HEK293T (cell line): ENCODE measurements at regions not wholly inside any gene's neighbourhood (a gene's known extent, or its start where the extent isn't known, plus 50 kb on each side); places are given as distances from the start of the nearest gene placed in this dataset.

Experiments
- CTCF ChIA-PET: fragments of 350-600 bp; formaldehyde crosslinking; extraction: SDS; loops from one replicate; lab custom pipeline; 2021; ENCODE audit warnings: antibody characterized with exemption, inconsistent platforms; lab: Yijun Ruan, JAX
- POLR2A ChIA-PET: fragments of 350-600 bp; formaldehyde crosslinking; extraction: SDS; loops from one replicate; lab custom pipeline; 2020; ENCODE audit warnings: antibody characterized with exemption, inconsistent platforms; lab: Yijun Ruan, JAX
- DNase-seq: peaks from one replicate; pipeline ENCODE4 v3.0.0; 2012; ENCODE audit warnings: mixed read lengths; ENCODE audit errors: extremely low spot score
- ARNT ChIP-seq: fragments of 450-650 bp; IDR thresholded peaks from 2 replicates; pipeline ENCODE4 v1.6.1; 2017; ENCODE audit warnings: mild to moderate bottlenecking
- BHLHE40 ChIP-seq: fragments of 450-650 bp; IDR thresholded peaks from 2 replicates; pipeline ENCODE4 v1.6.1; 2016; ENCODE audit warnings: mild to moderate bottlenecking, moderate library complexity, borderline replicate concordance
- CTBP1 ChIP-seq: fragments of 450-650 bp; IDR thresholded peaks from 2 replicates; pipeline ENCODE4 v1.6.1; 2016; ENCODE audit warnings: borderline replicate concordance
- ELF4 ChIP-seq: fragments of 450-650 bp; IDR thresholded peaks from 2 replicates; pipeline ENCODE4 v1.6.1; 2017; ENCODE audit warnings: antibody characterized with exemption
- FOXA1 ChIP-seq: fragments of 450-650 bp; IDR thresholded peaks from 2 replicates; pipeline ENCODE4 v1.6.1; 2016; ENCODE audit warnings: mild to moderate bottlenecking
- FOXK2 ChIP-seq: fragments of 450-650 bp; IDR thresholded peaks from 2 replicates; pipeline ENCODE4 v1.6.1; 2016; ENCODE audit warnings: mild to moderate bottlenecking
- FOXM1 ChIP-seq: fragments of 450-650 bp; IDR thresholded peaks from 2 replicates; pipeline ENCODE4 v1.6.1; 2017; ENCODE audit warnings: mild to moderate bottlenecking, borderline replicate concordance
- HDGF ChIP-seq: fragments of 450-650 bp; IDR thresholded peaks from 2 replicates; pipeline ENCODE4 v1.6.1; 2017; ENCODE audit warnings: antibody characterized with exemption, borderline replicate concordance
- L3MBTL2 ChIP-seq: fragments of 450-650 bp; conservative IDR thresholded peaks from 2 replicates; pipeline ENCODE4 v1.6.1; 2016; ENCODE audit warnings: mild to moderate bottlenecking
- LEF1 ChIP-seq: fragments of 450-650 bp; IDR thresholded peaks from 2 replicates; pipeline ENCODE4 v1.6.1; 2017; ENCODE audit warnings: mild to moderate bottlenecking, borderline replicate concordance
- NFRKB ChIP-seq: fragments of 450-650 bp; IDR thresholded peaks from 2 replicates; pipeline ENCODE4 v1.6.1; 2016; ENCODE audit warnings: mild to moderate bottlenecking, moderate library complexity
- SP1 ChIP-seq: fragments of 450-650 bp; IDR thresholded peaks from 2 replicates; pipeline ENCODE4 v1.6.1; 2017
- SUZ12 ChIP-seq: fragments of 450-650 bp; IDR thresholded peaks from 2 replicates; pipeline ENCODE4 v1.6.1; 2016; ENCODE audit warnings: mild to moderate bottlenecking
- TARDBP ChIP-seq: fragments of 450-650 bp; IDR thresholded peaks from 2 replicates; pipeline ENCODE4 v1.6.1; 2016
- ZNF384 ChIP-seq: fragments of 450-650 bp; IDR thresholded peaks from 2 replicates; pipeline ENCODE4 v1.6.1; 2016
- TF ChIP-seq, protein P1 (sequence below): fragments of 450-650 bp; IDR thresholded peaks from 2 replicates; pipeline ENCODE4 v1.6.1; 2016

DNA sequence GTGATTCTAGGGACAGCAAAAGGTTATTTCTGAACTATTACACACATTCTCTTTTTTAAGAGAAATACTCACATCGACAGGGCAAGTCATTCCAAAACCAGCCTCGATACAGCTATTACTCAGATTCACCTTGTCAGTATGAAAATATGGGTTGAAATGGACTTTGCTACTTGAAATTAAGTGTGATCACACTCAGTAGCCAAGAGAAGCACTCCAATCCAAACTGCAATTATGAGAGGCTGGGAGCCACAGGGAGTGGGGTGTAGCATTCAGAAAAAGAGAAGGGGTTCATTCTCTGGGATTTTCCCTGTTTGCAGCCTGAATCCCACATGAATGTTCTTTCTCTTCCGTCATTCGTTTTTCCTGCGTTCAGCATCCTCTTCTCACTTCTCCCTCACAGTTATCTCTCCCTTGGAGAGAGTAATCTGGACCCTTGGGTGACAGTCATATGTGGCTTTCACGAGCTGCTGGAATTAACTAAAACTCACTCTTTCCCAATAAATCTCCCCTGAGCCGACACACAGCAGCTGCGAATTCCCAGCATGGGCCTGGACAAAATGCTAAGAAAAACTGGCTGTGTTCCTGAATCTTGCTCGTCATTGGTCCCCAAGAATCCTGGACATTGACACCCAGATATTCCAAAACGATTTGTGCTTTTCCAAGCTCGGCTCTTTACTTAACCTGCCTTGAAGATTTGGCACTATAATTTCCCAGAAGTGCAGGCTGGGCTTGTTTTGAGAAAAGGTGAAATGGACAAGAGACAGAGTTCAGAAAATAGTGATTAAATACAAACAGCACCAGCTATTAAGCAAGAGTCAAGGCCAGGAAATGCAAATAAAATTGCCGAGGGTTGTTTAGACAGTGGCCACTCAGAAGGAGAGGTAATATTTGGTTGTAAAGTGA is 199.5 kb upstream of the PLEKHG7 start:
- no peak for DNase-seq
- CTCF ChIA-PET = interaction anchor here (0.6 to 0.9 kb wide), 3 partner anchors 54 to 818 kb away, joined by 3 to 5 read pairs (median 3); no protein-coding TSS in a partner anchor
- POLR2A ChIA-PET = no interaction called here
- no peak for TF ChIP-seq FOXA1
- TF ChIP-seq, protein P1, sequence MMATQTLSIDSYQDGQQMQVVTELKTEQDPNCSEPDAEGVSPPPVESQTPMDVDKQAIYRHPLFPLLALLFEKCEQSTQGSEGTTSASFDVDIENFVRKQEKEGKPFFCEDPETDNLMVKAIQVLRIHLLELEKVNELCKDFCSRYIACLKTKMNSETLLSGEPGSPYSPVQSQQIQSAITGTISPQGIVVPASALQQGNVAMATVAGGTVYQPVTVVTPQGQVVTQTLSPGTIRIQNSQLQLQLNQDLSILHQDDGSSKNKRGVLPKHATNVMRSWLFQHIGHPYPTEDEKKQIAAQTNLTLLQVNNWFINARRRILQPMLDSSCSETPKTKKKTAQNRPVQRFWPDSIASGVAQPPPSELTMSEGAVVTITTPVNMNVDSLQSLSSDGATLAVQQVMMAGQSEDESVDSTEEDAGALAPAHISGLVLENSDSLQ = no peak
- TF ChIP-seq L3MBTL2 = no peak
- no peak for TF ChIP-seq FOXK2
- TF ChIP-seq FOXM1 = no peak
- no peak for TF ChIP-seq TARDBP
- no peak for TF ChIP-seq NFRKB
- TF ChIP-seq ZNF384 = no peak
- no peak for TF ChIP-seq SP1
- no peak for TF ChIP-seq LEF1
- TF ChIP-seq ELF4 = no peak

- CTCF ChIA-PET = interaction anchor here (0.6 to 0.9 kb wide), 3 partner anchors 55 to 817 kb away, joined by 3 to 5 read pairs (median 3); no protein-coding TSS in a partner anchor
- DNase-seq = peak; percentile 7
- POLR2A ChIA-PET = no interaction called here
- no peak for TF ChIP-seq L3MBTL2
- TF ChIP-seq TARDBP = no peak
- no peak for TF ChIP-seq ZNF384
- TF ChIP-seq ELF4 = no peak
- TF ChIP-seq, protein P1 = no peak
These were observed 200.3 kb upstream of the PLEKHG7 start for GRCh38 chr12:92502417-92503028.

- DNase-seq = no peak
- TF ChIP-seq BHLHE40 (no peak), FOXM1 (no peak), FOXA1 (no peak), NFRKB (no peak), L3MBTL2 (no peak), ARNT (no peak), ZNF384 (no peak), CTBP1 (no peak), LEF1 (no peak), FOXK2 (no peak), HDGF (no peak), SUZ12 (no peak), TARDBP (no peak), ELF4 (no peak), SP1 (no peak)
- TF ChIP-seq, protein P1 = no peak
- CTCF ChIA-PET = no interaction called here
- POLR2A ChIA-PET = no interaction called here
These were observed 206.0 kb upstream of the PLEKHG7 start for GRCh38 chr12:92496790-92497189.

GRCh38 chr12:92495108-92495507 is 207.7 kb upstream of the PLEKHG7 start:
- TF ChIP-seq TARDBP = no peak
- CTCF ChIA-PET = no interaction called here
- DNase-seq = no peak
- POLR2A ChIA-PET = no interaction called here

GRCh38 chr12:92493816-92494215 is 209.0 kb upstream of the PLEKHG7 start:
- DNase-seq = no peak
- POLR2A ChIA-PET = no interaction called here
- CTCF ChIA-PET = no interaction called here
- TF ChIP-seq BHLHE40 (no peak), FOXK2 (no peak), TARDBP (no peak), HDGF (no peak), ARNT (no peak), L3MBTL2 (no peak), ELF4 (no peak), SP1 (no peak), SUZ12 (no peak), FOXA1 (no peak), LEF1 (no peak), ZNF384 (no peak), CTBP1 (no peak), NFRKB (no peak), FOXM1 (no peak)
- TF ChIP-seq, protein P1 = no peak

DNA sequence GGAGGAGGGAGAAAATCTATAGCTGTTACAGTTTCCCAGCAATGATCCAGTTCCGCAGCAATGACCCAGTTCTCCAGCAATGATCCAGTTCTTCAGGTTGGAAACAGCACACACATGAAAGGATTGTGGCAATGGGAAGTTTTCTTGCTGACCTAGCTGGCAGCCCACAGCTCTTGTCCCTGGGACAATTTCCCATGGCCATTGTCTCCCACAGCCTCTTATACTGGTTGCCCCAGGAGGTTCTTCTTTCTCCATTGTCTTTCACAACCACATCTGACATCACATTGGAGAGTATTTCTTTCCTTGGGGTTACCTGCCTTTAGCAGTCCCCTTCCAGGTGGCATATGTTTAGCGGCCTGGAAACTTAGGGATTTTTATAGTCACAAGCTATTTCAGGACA is 209.8 kb upstream of the PLEKHG7 start:
- CTCF ChIA-PET = interaction anchor here (0.6 kb wide), 1 partner anchor 390 kb away, joined by 3 read pairs; no protein-coding TSS in a partner anchor
- TF ChIP-seq TARDBP (no peak), FOXA1 (no peak), HDGF (no peak), SP1 (no peak), SUZ12 (no peak), FOXK2 (no peak), L3MBTL2 (no peak), ARNT (no peak), LEF1 (no peak), NFRKB (no peak), CTBP1 (no peak), ZNF384 (no peak), BHLHE40 (no peak), ELF4 (no peak), FOXM1 (no peak)
- TF ChIP-seq, protein P1 = no peak
- POLR2A ChIA-PET = no interaction called here
- DNase-seq = no peak
